IPS-20b (cell line): ENCODE measurements at regions not wholly inside any gene's neighbourhood (a gene's known extent, or its start where the extent isn't known, plus 50 kb on each side); places are given as distances from the start of the nearest gene placed in this dataset.
"Not testable (repeated sequence)": the region's sequence is repeated elsewhere in the genome, so short reads cannot be mapped to it uniquely, and the experiment has no call there.

Source experiments
- H3K27ac ChIP-seq: one replicate; pipeline ENCODE4 v1.5.1; 2013; ENCODE audit warnings: low read length
- H3K27me3 ChIP-seq: 2 replicates; pipeline ENCODE4 v1.6.1; 2013; ENCODE audit warnings: mild to moderate bottlenecking, low read length, inconsistent platforms; ENCODE audit not compliant: insufficient read depth
- H3K36me3 ChIP-seq: 2 replicates; pipeline ENCODE4 v1.6.1; 2013; ENCODE audit warnings: low read depth, mild to moderate bottlenecking, inconsistent platforms, low read length, moderate library complexity; ENCODE audit not compliant: insufficient read depth
- H3K4me1 ChIP-seq: 2 replicates; pipeline ENCODE4 v1.6.1; 2013; ENCODE audit warnings: mild to moderate bottlenecking, control low read depth, inconsistent platforms, low read length, moderate library complexity; ENCODE audit not compliant: insufficient read depth
- H3K4me3 ChIP-seq: 2 replicates; pipeline ENCODE4 v1.5.1; 2013; ENCODE audit warnings: mild to moderate bottlenecking, low read length, inconsistent platforms
- H3K9ac ChIP-seq: 2 replicates; pipeline ENCODE4 v1.6.1; 2013; ENCODE audit warnings: low read depth, mild to moderate bottlenecking, inconsistent platforms, low read length, moderate library complexity
- H3K9me3 ChIP-seq: 2 replicates; pipeline ENCODE4 v1.6.1; 2013; ENCODE audit warnings: mild to moderate bottlenecking, low read depth, low read length, inconsistent platforms; ENCODE audit not compliant: insufficient read depth

DNA sequence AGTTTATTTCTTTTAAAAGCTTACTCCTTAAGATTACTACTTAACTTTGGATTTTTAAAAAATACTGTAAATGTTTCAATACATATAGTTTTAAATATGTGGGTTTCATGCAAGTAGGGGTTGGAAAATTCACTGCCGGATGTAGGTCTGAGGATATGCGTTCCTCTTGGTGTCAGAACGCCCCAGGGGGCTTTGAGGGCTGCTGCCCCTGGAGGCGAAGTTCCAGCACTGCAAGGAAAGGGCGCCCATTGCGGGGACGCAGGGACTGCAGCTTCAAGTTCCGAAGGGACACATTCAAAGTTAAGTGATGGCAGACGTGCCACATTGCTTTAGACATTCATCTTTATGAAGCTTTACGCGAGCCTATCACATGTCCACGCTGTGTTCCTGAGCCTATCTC lies 152.9 kb downstream of the SOD2 start:
- Histone ChIP-seq H3K36me3 (no peaks in the 10 kb centered on the region), H3K27me3 (peaks cover 17% of the 10 kb centered on the region), H3K9me3 (no peaks in the 10 kb centered on the region; the same call in 1 of the 2 replicates), H3K9ac (no peak overlapping the region), H3K4me1 (no peaks in the 10 kb centered on the region), H3K27ac (no peak overlapping the region), H3K4me3 (no peak overlapping the region)

DNA sequence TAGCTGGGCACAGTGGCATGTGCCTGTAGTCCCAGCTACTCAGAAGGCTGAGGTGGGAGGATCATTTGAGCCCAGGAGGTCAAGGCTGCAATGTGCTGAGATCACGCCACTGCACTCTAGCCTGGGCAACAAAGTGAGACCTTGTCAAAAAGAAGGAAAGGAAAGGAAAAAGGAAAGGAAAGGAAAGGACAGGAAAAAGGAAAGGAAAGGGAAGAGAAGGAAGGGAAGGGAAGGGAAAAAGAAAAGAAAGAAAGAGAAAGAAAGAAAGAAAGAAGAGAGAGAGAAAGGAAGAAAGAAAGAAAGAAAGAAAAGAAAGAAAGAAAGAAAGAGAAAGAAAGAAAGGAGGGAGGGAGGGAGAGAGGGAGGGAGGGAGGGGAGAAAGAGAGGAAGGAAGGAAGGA lies 155.0 kb downstream of the SOD2 start:
- H3K27me3 ChIP-seq: peaks cover 30% of the 10 kb centered on the region
- not testable (repeated sequence) for H3K4me3 ChIP-seq, H3K4me1 ChIP-seq, H3K9me3 ChIP-seq, H3K36me3 ChIP-seq, H3K27ac ChIP-seq, H3K9ac ChIP-seq

DNA sequence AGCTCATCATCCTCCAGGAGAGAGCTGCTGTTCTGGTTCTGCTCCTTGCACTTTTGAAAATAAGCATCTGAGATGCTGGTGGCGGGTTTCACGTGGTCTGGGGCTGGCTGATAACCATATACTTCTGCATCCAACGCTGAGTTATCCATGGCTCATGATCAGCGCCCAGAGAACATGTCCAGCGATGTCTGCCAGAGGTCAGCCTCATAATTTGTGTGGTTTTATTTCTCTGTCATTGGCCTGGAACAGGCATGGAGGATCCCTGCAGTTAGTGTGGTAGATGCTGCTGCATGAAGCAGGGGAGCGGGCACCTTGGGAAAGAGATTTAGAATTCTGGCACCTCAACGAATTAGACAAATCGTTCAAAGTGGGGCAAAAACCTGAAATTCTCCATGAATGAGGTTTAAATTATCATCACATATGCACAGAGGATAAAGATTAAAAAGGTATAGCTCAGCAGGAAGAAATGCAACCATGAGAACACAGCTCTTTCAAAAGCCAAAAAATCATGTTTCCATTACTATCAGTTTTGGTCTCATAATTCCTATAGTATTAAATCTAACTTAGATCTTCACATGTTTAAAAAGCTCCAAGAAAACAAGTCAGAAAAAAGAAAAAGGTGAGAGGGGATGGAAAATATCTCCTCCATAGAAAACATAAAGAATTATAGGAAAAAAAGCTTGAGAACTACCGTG lies 157.2 kb downstream of the SOD2 start:
- Histone ChIP-seq H3K4me3 (no peak overlapping the region), H3K9ac (no peak overlapping the region), H3K27ac (no peak overlapping the region), H3K9me3 (no peaks in the 10 kb centered on the region), H3K36me3 (no peaks in the 10 kb centered on the region), H3K27me3 (peaks cover 28% of the 10 kb centered on the region), H3K4me1 (no peaks in the 10 kb centered on the region)

- Histone ChIP-seq H3K4me3 (no peak overlapping the region), H3K27me3 (peaks cover 23% of the 10 kb centered on the region; the same call in 1 of the 2 replicates), H3K4me1 (no peaks in the 10 kb centered on the region), H3K36me3 (no peaks in the 10 kb centered on the region), H3K9me3 (no peaks in the 10 kb centered on the region), H3K9ac (no peak overlapping the region), H3K27ac (no peak overlapping the region)
These were observed 159.5 kb downstream of the SOD2 start for GRCh38 chr6:159533568-159533967.

- no peak overlapping the region for H3K27ac ChIP-seq
- no peaks in the 10 kb centered on the region for H3K36me3 ChIP-seq
- no peaks in the 10 kb centered on the region for H3K4me1 ChIP-seq
- no peaks in the 10 kb centered on the region for H3K9me3 ChIP-seq
- H3K27me3 ChIP-seq: peaks cover 23% of the 10 kb centered on the region; the same call in 1 of the 2 replicates
- no peak overlapping the region for H3K9ac ChIP-seq
- H3K4me3 ChIP-seq: no peak overlapping the region
These were observed 160.0 kb downstream of the SOD2 start for GRCh38 chr6:159533016-159533415.

DNA sequence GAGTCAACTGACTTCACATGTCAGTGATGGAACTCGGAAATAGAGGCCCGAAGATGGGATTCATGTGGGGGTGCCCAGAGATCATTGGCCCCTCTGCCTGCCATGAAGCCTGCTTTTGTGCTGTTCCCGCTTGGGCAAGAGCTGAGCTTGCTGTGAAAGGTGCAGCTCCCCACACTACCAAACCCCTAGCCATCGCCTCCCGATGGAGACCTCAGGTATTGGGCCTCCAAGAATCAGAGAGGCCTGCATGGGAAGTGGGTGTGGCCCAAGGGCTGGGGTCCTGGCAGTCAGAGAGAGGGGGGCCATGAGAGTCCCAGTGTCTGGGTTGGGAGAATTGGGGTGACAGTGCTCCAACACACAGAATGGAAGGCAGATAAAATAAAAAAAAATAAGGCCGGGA lies 160.9 kb downstream of the SOD2 start:
- Histone ChIP-seq H3K9me3 (no peaks in the 10 kb centered on the region), H3K9ac (no peak overlapping the region), H3K4me3 (no peak overlapping the region), H3K36me3 (no peaks in the 10 kb centered on the region), H3K27me3 (peaks cover 23% of the 10 kb centered on the region; the same call in 1 of the 2 replicates), H3K4me1 (no peaks in the 10 kb centered on the region), H3K27ac (no peak overlapping the region)

GRCh38 chr6:159529934-159530333 lies 163.1 kb downstream of the SOD2 start:
- no peaks in the 10 kb centered on the region for H3K9me3 ChIP-seq
- H3K4me1 ChIP-seq: no peaks in the 10 kb centered on the region
- no peak overlapping the region for H3K27ac ChIP-seq
- H3K9ac ChIP-seq: no peak overlapping the region
- peaks cover 14% of the 10 kb centered on the region; the same call in 1 of the 2 replicates for H3K27me3 ChIP-seq
- no peak overlapping the region for H3K4me3 ChIP-seq
- H3K36me3 ChIP-seq: no peaks in the 10 kb centered on the region

DNA sequence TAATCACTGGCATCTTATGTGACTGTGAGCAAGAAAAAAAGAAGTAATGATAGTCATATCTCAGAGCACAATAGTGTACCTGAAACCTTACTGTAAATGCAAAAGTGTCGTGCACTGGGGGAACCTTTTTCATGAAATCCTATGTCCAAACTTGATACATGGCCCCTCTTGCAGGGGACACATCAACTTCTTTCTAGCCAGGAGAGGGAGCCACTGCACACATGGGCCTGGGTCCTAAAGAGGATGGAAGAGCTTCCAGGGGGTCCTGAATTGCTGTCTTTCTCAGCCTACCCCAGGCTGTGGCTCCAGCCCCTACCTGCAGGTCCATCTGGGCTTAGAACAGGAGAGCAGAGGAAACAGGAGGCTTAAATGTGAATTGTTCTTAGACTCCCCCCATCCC lies 165.7 kb downstream of the SOD2 start:
- no peaks in the 10 kb centered on the region for H3K9me3 ChIP-seq
- no peak overlapping the region for H3K4me3 ChIP-seq
- H3K27ac ChIP-seq: no peak overlapping the region

GRCh38 chr6:159525445-159526025 lies 167.5 kb downstream of the SOD2 start:
- Histone ChIP-seq H3K9ac (peak overlapping the region; percentile 16; the same call in 1 of the 2 replicates), H3K9me3 (no peaks in the 10 kb centered on the region), H3K27me3 (peaks cover 6% of the 10 kb centered on the region; the same call in 1 of the 2 replicates), H3K27ac (no peak overlapping the region), H3K4me3 (no peak overlapping the region), H3K36me3 (no peaks in the 10 kb centered on the region), H3K4me1 (no peaks in the 10 kb centered on the region)

More for the DNA sequence above, 165.7 kb downstream of the SOD2 start:
- Histone ChIP-seq H3K4me1 (no peaks in the 10 kb centered on the region), H3K27me3 (peaks cover 6% of the 10 kb centered on the region; the same call in 1 of the 2 replicates), H3K9ac (no peak overlapping the region), H3K36me3 (no peaks in the 10 kb centered on the region)

DNA sequence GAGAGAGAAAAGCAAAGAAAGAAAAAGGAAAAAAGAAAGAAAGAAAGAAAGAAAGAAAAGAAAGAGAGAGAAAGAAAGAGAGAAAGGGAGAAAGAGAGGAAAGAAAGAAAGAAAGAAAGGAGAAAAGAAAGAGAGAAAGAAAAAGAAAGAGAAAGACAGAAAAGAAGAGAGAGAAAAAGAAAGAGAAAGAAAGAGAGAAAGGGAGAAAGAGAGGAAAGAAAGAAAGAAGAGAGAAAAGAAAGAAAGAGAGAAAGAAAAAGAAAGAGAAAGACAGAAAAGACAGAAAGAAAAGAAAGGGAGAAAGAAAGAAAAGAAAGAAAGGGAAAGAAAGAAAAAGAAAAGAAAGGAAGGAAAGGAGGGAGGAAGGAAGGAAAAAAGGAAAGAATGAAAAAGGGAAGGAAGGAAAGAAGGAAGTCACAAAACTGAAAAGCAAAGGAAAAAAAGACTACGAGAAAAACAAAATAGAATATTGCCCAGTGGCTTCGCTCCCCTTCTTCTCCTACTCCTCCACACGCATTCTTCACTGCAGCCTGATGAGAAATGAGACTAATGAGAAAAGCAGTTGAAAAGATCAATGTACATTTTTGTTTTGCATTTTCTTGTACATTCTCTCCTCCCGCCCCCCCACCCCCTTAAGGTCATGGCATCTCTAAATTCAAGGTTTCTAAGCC lies 170.0 kb downstream of the SOD2 start:
- Histone ChIP-seq H3K27ac (no peak overlapping the region), H3K4me3 (no peak overlapping the region), H3K27me3 (peaks cover 6% of the 10 kb centered on the region; the same call in 1 of the 2 replicates), H3K36me3 (no peaks in the 10 kb centered on the region), H3K9me3 (no peaks in the 10 kb centered on the region; the same call in 1 of the 2 replicates), H3K4me1 (no peaks in the 10 kb centered on the region), H3K9ac (no peak overlapping the region)

DNA sequence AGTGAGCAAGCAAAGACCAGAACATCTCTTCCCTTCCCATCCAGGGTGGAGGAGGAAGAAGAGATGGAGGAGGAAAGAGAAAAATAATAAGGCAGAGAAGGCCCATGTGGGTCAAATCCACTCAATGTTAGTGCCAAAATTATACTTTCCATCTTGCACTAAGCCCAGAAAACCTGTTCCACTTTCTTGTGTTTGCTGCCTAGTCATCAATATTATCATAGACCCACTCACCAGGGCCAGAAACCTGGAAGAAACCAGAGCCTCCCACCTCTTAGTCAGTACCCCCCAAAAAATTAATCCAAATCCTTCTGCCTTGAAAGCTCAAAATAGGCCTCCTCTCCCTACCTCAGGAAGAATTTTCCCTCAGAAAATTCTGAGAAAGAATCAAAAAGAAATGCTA lies 171.1 kb downstream of the SOD2 start:
- no peak overlapping the region for H3K4me3 ChIP-seq
- H3K9me3 ChIP-seq: peaks cover 2% of the 10 kb centered on the region; the same call in 1 of the 2 replicates
- H3K9ac ChIP-seq: no peak overlapping the region
- no peaks in the 10 kb centered on the region for H3K4me1 ChIP-seq
- H3K36me3 ChIP-seq: no peaks in the 10 kb centered on the region
- H3K27me3 ChIP-seq: peaks cover 6% of the 10 kb centered on the region; the same call in 1 of the 2 replicates
- no peak overlapping the region for H3K27ac ChIP-seq
